HEK293 (cell line): ENCODE measurements at regions not wholly inside any gene's neighbourhood (a gene's known extent, or its start where the extent isn't known, plus 50 kb on each side); places are given as distances from the start of the nearest gene placed in this dataset.

ENCODE experiments used
- CTCF ChIA-PET: fragments of 350-600 bp; formaldehyde crosslinking; extraction: SDS; loops from one replicate; lab custom pipeline; 2021; ENCODE audit warnings: antibody characterized with exemption; lab: Yijun Ruan, JAX
- POLR2A ChIA-PET: fragments of 300-600 bp; formaldehyde crosslinking; extraction: SDS; loops from one replicate; lab custom pipeline; 2020; ENCODE audit warnings: antibody characterized with exemption, inconsistent platforms; lab: Yijun Ruan, JAX
- H3K27ac ChIP-seq: fragments of 200-500 bp; sonication (Bioruptor generic); 2 replicates; pipeline ENCODE4 v1.5.1; 2014; ENCODE audit warnings: low read depth, low read length, control low read depth, inconsistent platforms; ENCODE audit errors: extremely low read depth
- H3K36me3 ChIP-seq, 2 experiments: fragments of 200-500 bp in 1 of 2; sonication (Bioruptor generic) in 1 of 2; 1 replicate in 1 of 2; 2 replicates in 1 of 2; pipeline ENCODE4 v1.5.1; 2014 to 2017; ENCODE audit warnings: inconsistent platforms in 2 of 2, low read length in 2 of 2; ENCODE audit not compliant: control insufficient read depth in 2 of 2, insufficient read depth in 1 of 2
- H3K4me1 ChIP-seq: fragments of 200-500 bp; sonication (Bioruptor generic); 2 replicates; pipeline ENCODE4 v1.5.1; 2014; ENCODE audit warnings: mild to moderate bottlenecking, low read length, inconsistent platforms; ENCODE audit not compliant: control insufficient read depth, insufficient read depth
- H3K4me3 ChIP-seq: 2 replicates; pipeline ENCODE4 v1.5.1; 2011; ENCODE audit warnings: low read depth, mild to moderate bottlenecking, control low read depth, low read length, moderate library complexity
- H3K9me3 ChIP-seq: fragments of 200-500 bp; sonication (Bioruptor generic); 2 replicates; pipeline ENCODE4 v1.5.1; 2014; ENCODE audit warnings: low read depth, low read length, inconsistent platforms; ENCODE audit not compliant: control insufficient read depth, insufficient read depth
- FEZF1 ChIP-seq: fragments of 450-650 bp; formaldehyde crosslinking; IDR thresholded peaks from 2 replicates; pipeline ENCODE4 v1.5.1; 2016; ENCODE audit warnings: missing biosample characterization, missing genetic modification characterization
- MYNN ChIP-seq: fragments of 450-650 bp; formaldehyde crosslinking; IDR thresholded peaks from 2 replicates; pipeline ENCODE4 v1.5.1; 2016; ENCODE audit warnings: missing biosample characterization, missing genetic modification characterization, borderline replicate concordance
- PRDM4 ChIP-seq: fragments of 450-650 bp; formaldehyde crosslinking; IDR thresholded peaks from 2 replicates; pipeline ENCODE4 v1.5.1; 2017; ENCODE audit warnings: missing biosample characterization, missing genetic modification characterization
- RBAK ChIP-seq: fragments of 450-650 bp; formaldehyde crosslinking; IDR thresholded peaks from 2 replicates; pipeline ENCODE4 v1.5.1; 2016; ENCODE audit warnings: missing biosample characterization, missing genetic modification characterization
- REST ChIP-seq: fragments of 450-650 bp; formaldehyde crosslinking; IDR thresholded peaks from 2 replicates; pipeline ENCODE4 v1.5.1; 2016; ENCODE audit warnings: missing biosample characterization, missing genetic modification characterization
- SP3 ChIP-seq: fragments of 450-650 bp; formaldehyde crosslinking; IDR thresholded peaks from 2 replicates; pipeline ENCODE4 v1.5.1; 2016; ENCODE audit warnings: missing biosample characterization, missing genetic modification characterization
- SP7 ChIP-seq: fragments of 450-650 bp; formaldehyde crosslinking; IDR thresholded peaks from 2 replicates; pipeline ENCODE4 v1.5.1; 2016; ENCODE audit warnings: missing biosample characterization, missing genetic modification characterization
- WT1 ChIP-seq: fragments of 450-650 bp; formaldehyde crosslinking; IDR thresholded peaks from 2 replicates; pipeline ENCODE4 v1.5.1; 2016; ENCODE audit warnings: missing biosample characterization, missing genetic modification characterization
- ZBTB7A ChIP-seq: fragments of 450-650 bp; formaldehyde crosslinking; IDR thresholded peaks from 2 replicates; pipeline ENCODE4 v1.5.1; 2016; ENCODE audit warnings: low read depth, missing biosample characterization, missing genetic modification characterization
- ZNF133 ChIP-seq: fragments of 450-650 bp; formaldehyde crosslinking; IDR thresholded peaks from 2 replicates; pipeline ENCODE4 v1.5.1; 2016; ENCODE audit warnings: missing biosample characterization, missing genetic modification characterization
- ZNF146 ChIP-seq: fragments of 450-650 bp; formaldehyde crosslinking; IDR thresholded peaks from 2 replicates; pipeline ENCODE4 v1.5.1; 2016; ENCODE audit warnings: missing biosample characterization, missing genetic modification characterization
- ZNF184 ChIP-seq: fragments of 450-650 bp; IDR thresholded peaks from 2 replicates; pipeline ENCODE4 v1.5.1; 2018; ENCODE audit warnings: missing biosample characterization, mild to moderate bottlenecking, missing genetic modification characterization
- ZNF266 ChIP-seq: fragments of 450-650 bp; formaldehyde crosslinking; IDR thresholded peaks from 2 replicates; pipeline ENCODE4 v1.5.1; 2016; ENCODE audit warnings: missing biosample characterization, missing genetic modification characterization, low read depth
- ZNF274 ChIP-seq, 2 experiments: fragments of 200-500 bp in 1 of 2; fragments of 450-650 bp in 1 of 2; sonication (Bioruptor generic) in 1 of 2; formaldehyde crosslinking in 1 of 2; IDR thresholded peaks; 2 replicates each; pipeline versions ENCODE4 v1.5.1 to v1.6.1; 2014 to 2016; ENCODE audit warnings: borderline replicate concordance in 1 of 2, inconsistent platforms in 1 of 2, low read length in 1 of 2, missing biosample characterization in 1 of 2, missing genetic modification characterization in 1 of 2
- ZNF560 ChIP-seq: fragments of 450-650 bp; formaldehyde crosslinking; IDR thresholded peaks from 2 replicates; pipeline ENCODE4 v1.5.1; 2017; ENCODE audit warnings: missing biosample characterization, missing genetic modification characterization, borderline replicate concordance
- ZNF645 ChIP-seq: fragments of 450-650 bp; formaldehyde crosslinking; IDR thresholded peaks from 2 replicates; pipeline ENCODE4; 2016; ENCODE audit warnings: missing biosample characterization, missing genetic modification characterization
- ZNF660 ChIP-seq: fragments of 450-650 bp; IDR thresholded peaks from 2 replicates; pipeline ENCODE4 v1.5.1; 2018; ENCODE audit warnings: missing biosample characterization, mild to moderate bottlenecking, missing genetic modification characterization
- ZNF707 ChIP-seq: fragments of 450-650 bp; formaldehyde crosslinking; IDR thresholded peaks from 2 replicates; pipeline ENCODE4 v1.5.1; 2016; ENCODE audit warnings: missing biosample characterization, missing genetic modification characterization
- ZSCAN5A ChIP-seq: fragments of 450-650 bp; formaldehyde crosslinking; IDR thresholded peaks from 2 replicates; pipeline ENCODE4 v1.5.1; 2016; ENCODE audit warnings: missing biosample characterization, missing genetic modification characterization
- ZXDB ChIP-seq: fragments of 450-650 bp; formaldehyde crosslinking; IDR thresholded peaks from 2 replicates; pipeline ENCODE4 v1.5.1; 2016; ENCODE audit warnings: missing biosample characterization, missing genetic modification characterization

GRCh38 chr1:90356991-90357390 lies 360.1 kb downstream of the BARHL2 start:
- TF ChIP-seq RBAK (tag by site-specific recombination) = no peak
- no peak for TF ChIP-seq PRDM4 (tag by site-specific recombination)
- no peak for TF ChIP-seq ZBTB7A (tag by site-specific recombination)
- ChIA-PET POLR2A (no interaction called here), CTCF (no interaction called here)
- H3K36me3 ChIP-seq = no peaks in the 10 kb centered on the region
- H3K4me3 ChIP-seq = no peak overlapping the region
- H3K27ac ChIP-seq = no peak overlapping the region
- H3K4me1 ChIP-seq = no peaks in the 10 kb centered on the region
- no peaks in the 10 kb centered on the region for H3K9me3 ChIP-seq

GRCh38 chr1:90356101-90356500 lies 361.0 kb downstream of the BARHL2 start:
- no peaks in the 10 kb centered on the region for H3K4me1 ChIP-seq
- TF ChIP-seq WT1 = no peak
- TF ChIP-seq ZNF660 (tag by site-specific recombination) = no peak
- TF ChIP-seq SP7 (tag by site-specific recombination) = no peak
- TF ChIP-seq ZNF274 (IDR thresholded peaks at IDR 0.05; ENCODE audit: low read length) = no peak
- TF ChIP-seq ZNF274 (tag by site-specific recombination; IDR thresholded peaks at IDR 0.05; ENCODE audit: borderline replicate concordance) = no peak
- no peak for TF ChIP-seq ZNF133
- no peak for TF ChIP-seq ZSCAN5A (tag by site-specific recombination)
- no peak for TF ChIP-seq ZNF707
- no peak for TF ChIP-seq MYNN (tag by site-specific recombination)
- TF ChIP-seq SP3 (tag by site-specific recombination) = no peak
- no peak for TF ChIP-seq ZNF146
- TF ChIP-seq ZNF560 (tag by site-specific recombination) = no peak
- TF ChIP-seq ZNF645 = no peak
- no peak for TF ChIP-seq ZXDB (tag by site-specific recombination)
- ChIA-PET POLR2A (no interaction called here), CTCF (no interaction called here)
- H3K4me3 ChIP-seq = no peak overlapping the region
- H3K36me3 ChIP-seq = no peaks in the 10 kb centered on the region
- H3K9me3 ChIP-seq = no peaks in the 10 kb centered on the region
- no peak overlapping the region for H3K27ac ChIP-seq

- Histone ChIP-seq H3K27ac (no peak overlapping the region), H3K9me3 (no peaks in the 10 kb centered on the region), H3K4me1 (no peaks in the 10 kb centered on the region), H3K36me3 (no peaks in the 10 kb centered on the region), H3K4me3 (no peak overlapping the region)
- TF ChIP-seq ZNF184 (tag by site-specific recombination) (no peak), ZNF266 (tag by site-specific recombination) (no peak), REST (tag by site-specific recombination) (no peak), FEZF1 (tag by site-specific recombination) (no peak)
- POLR2A ChIA-PET = no interaction called here
- CTCF ChIA-PET = interaction anchor here (1.2 kb wide), 1 partner anchor 8 kb away, joined by 4 read pairs; no protein-coding TSS in a partner anchor
Measured at GRCh38 chr1:90354704-90355103, 359.8 kb downstream of the ZNF326 start.
